ENCODE measurements at regions not wholly inside any gene's neighbourhood (a gene's known extent, or its start where the extent isn't known, plus 50 kb on each side); places are given as distances from the start of the nearest gene placed in this dataset.

DNA sequence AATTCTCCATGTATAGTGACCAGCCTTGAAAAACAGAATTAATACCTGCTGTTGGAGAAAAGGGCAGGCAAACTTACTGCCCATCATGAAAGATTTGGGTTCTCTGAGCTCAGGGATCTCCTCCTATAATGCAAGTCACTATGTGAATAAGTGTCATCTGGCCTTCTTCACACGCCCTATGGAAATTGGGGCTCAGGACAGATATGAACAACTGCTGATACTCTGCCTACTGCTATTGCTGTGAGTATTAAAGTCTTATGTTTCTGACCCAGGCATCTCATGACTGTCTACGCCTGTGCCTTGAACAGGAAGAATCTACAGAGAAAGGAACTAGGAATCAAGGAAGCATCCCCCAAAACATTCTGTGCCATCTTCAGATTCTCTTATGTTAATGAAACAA lies 226.1 kb downstream of the SOD2 start:
- TF ChIP-seq, protein P1, sequence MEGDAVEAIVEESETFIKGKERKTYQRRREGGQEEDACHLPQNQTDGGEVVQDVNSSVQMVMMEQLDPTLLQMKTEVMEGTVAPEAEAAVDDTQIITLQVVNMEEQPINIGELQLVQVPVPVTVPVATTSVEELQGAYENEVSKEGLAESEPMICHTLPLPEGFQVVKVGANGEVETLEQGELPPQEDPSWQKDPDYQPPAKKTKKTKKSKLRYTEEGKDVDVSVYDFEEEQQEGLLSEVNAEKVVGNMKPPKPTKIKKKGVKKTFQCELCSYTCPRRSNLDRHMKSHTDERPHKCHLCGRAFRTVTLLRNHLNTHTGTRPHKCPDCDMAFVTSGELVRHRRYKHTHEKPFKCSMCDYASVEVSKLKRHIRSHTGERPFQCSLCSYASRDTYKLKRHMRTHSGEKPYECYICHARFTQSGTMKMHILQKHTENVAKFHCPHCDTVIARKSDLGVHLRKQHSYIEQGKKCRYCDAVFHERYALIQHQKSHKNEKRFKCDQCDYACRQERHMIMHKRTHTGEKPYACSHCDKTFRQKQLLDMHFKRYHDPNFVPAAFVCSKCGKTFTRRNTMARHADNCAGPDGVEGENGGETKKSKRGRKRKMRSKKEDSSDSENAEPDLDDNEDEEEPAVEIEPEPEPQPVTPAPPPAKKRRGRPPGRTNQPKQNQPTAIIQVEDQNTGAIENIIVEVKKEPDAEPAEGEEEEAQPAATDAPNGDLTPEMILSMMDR (conservative IDR thresholded peaks at IDR 0.05 in 1 of 2, IDR thresholded peaks at IDR 0.05 in 1 of 2; ENCODE audit: extremely low read depth in 1 of 2, insufficient read depth in 1 of 2, low read depth in 1 of 2, low read length in 2 of 2) = no peak
- no peak for TF ChIP-seq EZH2 (IDR thresholded peaks at IDR 0.05; ENCODE audit: borderline replicate concordance, low read length)
